ENCODE measurements at regions not wholly inside any gene's neighbourhood (a gene's known extent, or its start where the extent isn't known, plus 50 kb on each side); places are given as distances from the start of the nearest gene placed in this dataset.

DNA sequence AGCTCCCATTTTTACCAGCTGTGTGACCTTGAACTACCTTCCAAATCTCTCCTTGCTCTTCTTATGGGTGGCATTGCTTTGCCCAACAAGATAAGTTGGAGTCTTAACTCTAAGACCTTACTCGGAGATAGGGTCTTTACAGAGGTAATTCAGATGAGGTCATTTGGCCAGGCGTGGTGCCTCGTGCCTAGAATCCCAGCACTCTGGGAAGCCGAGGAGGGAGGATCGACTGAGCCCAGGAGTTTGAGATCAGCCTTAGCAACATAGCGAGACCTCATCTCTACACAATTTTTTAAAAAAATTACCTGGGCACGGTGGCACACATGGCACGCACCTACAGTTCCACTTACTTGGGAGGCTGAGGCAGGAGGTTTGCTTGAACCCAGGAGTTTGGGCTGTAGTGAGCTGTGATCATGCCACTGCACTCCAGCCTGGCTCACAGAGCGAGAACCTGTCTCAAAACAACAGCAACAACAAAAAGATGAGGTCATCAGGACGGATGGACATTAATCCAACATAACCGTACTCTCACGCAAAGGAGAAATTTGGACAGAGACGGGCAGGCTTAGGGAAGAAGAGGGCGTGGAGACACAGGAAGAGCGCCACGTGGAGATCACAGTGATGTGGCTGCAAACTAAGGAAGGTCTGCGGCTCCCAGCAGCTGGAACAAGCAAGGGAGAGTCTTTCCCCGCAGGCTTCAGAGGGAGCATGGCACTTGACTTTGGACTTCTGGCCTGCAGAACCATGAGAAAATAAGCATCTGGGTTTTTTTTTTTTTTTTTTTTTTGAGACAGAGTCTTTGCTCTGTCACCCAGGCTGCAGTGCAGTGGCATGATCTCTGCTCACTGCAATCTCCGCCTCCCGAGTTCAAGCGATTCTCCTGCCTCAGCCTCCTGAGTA, 122.3 kb upstream of the CARD11 start:
- H3K4me2 ChIP-seq (ENCODE audit: extremely low read depth, insufficient read depth, low read length), result no peak overlapping the region
- no peaks in the 10 kb centered on the region for H3K36me3 ChIP-seq (ENCODE audit: control insufficient read depth, insufficient read depth, low read length)
- no peak overlapping the region for H3K9ac ChIP-seq (ENCODE audit: insufficient read depth, low read length)
- no peak overlapping the region for H3K27ac ChIP-seq (ENCODE audit: insufficient read depth, low read length)
- H3K27me3 ChIP-seq (ENCODE audit: control insufficient read depth, insufficient read depth, low read length), result no peaks in the 10 kb centered on the region
- no peaks in the 10 kb centered on the region for H3K9me3 ChIP-seq (ENCODE audit: control insufficient read depth, insufficient read depth, low read depth, low read length)
- DNase-seq (ENCODE audit: low read depth in 2 of 2), result no peak
- H2AFZ ChIP-seq (ENCODE audit: low read length), result no peak overlapping the region
- H4K20me1 ChIP-seq (ENCODE audit: control insufficient read depth, extremely low read depth, insufficient read depth, low read length), result no peaks in the 10 kb centered on the region
- TF ChIP-seq EZH2 (IDR thresholded peaks at IDR 0.05; ENCODE audit: low read length, missing control alignments), result no peak
- TF ChIP-seq, protein P1, sequence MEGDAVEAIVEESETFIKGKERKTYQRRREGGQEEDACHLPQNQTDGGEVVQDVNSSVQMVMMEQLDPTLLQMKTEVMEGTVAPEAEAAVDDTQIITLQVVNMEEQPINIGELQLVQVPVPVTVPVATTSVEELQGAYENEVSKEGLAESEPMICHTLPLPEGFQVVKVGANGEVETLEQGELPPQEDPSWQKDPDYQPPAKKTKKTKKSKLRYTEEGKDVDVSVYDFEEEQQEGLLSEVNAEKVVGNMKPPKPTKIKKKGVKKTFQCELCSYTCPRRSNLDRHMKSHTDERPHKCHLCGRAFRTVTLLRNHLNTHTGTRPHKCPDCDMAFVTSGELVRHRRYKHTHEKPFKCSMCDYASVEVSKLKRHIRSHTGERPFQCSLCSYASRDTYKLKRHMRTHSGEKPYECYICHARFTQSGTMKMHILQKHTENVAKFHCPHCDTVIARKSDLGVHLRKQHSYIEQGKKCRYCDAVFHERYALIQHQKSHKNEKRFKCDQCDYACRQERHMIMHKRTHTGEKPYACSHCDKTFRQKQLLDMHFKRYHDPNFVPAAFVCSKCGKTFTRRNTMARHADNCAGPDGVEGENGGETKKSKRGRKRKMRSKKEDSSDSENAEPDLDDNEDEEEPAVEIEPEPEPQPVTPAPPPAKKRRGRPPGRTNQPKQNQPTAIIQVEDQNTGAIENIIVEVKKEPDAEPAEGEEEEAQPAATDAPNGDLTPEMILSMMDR (conservative IDR thresholded peaks at IDR 0.05 in 1 of 2, IDR thresholded peaks at IDR 0.05 in 1 of 2; ENCODE audit: low read depth in 1 of 2, low read length in 2 of 2), result no peak
- no peaks in the 10 kb centered on the region for H3K79me2 ChIP-seq (ENCODE audit: control insufficient read depth, insufficient read depth, low read length)
- H3K4me1 ChIP-seq (ENCODE audit: control insufficient read depth, extremely low read depth, insufficient read depth, low read length), result no peaks in the 10 kb centered on the region
- H3K4me3 ChIP-seq (replicated peaks in 1 of 4; ENCODE audit: control extremely low read depth in 1 of 4, insufficient read depth in 1 of 4, low read depth in 3 of 4, low read length in 4 of 4), result no peak overlapping the region

DNA sequence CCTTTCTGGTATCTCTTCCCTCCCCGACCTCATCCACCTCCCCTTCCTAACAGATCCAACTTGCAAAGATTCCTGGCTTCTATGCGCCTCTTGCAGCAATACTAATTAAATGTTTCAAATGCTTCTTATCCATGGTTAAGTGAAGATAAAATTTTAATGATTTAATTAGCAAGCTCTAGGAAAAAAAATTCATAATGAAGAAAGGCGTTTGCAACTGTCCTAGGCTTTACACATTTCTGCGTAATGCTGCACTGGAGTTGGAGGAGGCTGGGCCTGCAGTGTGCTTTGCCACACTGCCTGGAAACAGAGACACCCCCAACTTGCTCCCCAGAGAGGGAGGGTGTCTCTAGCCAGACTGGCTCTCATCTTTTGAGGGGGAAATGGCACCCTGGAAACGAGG, 123.9 kb upstream of the CARD11 start:
- TF ChIP-seq, protein P1 (conservative IDR thresholded peaks at IDR 0.05 in 1 of 2, IDR thresholded peaks at IDR 0.05 in 1 of 2; ENCODE audit: low read depth in 1 of 2, low read length in 2 of 2), result no peak
- TF ChIP-seq EZH2 (IDR thresholded peaks at IDR 0.05; ENCODE audit: low read length, missing control alignments), result no peak
- DNase-seq (ENCODE audit: low read depth in 2 of 2), result no peak
- no peak overlapping the region for H3K4me2 ChIP-seq (ENCODE audit: extremely low read depth, insufficient read depth, low read length)
- H2AFZ ChIP-seq (ENCODE audit: low read length), result no peak overlapping the region
- no peak overlapping the region for H3K9ac ChIP-seq (ENCODE audit: insufficient read depth, low read length)
- H3K4me1 ChIP-seq (ENCODE audit: control insufficient read depth, extremely low read depth, insufficient read depth, low read length), result no peaks in the 10 kb centered on the region
- no peak overlapping the region for H3K27ac ChIP-seq (ENCODE audit: insufficient read depth, low read length)
- H3K36me3 ChIP-seq (ENCODE audit: control insufficient read depth, insufficient read depth, low read length), result no peaks in the 10 kb centered on the region
- no peaks in the 10 kb centered on the region for H3K79me2 ChIP-seq (ENCODE audit: control insufficient read depth, insufficient read depth, low read length)
- no peaks in the 10 kb centered on the region for H4K20me1 ChIP-seq (ENCODE audit: control insufficient read depth, extremely low read depth, insufficient read depth, low read length)
- no peak overlapping the region for H3K4me3 ChIP-seq (replicated peaks in 1 of 4; ENCODE audit: control extremely low read depth in 1 of 4, insufficient read depth in 1 of 4, low read depth in 3 of 4, low read length in 4 of 4)
- no peaks in the 10 kb centered on the region for H3K27me3 ChIP-seq (ENCODE audit: control insufficient read depth, insufficient read depth, low read length)
- H3K9me3 ChIP-seq (ENCODE audit: control insufficient read depth, insufficient read depth, low read depth, low read length), result no peaks in the 10 kb centered on the region

DNA sequence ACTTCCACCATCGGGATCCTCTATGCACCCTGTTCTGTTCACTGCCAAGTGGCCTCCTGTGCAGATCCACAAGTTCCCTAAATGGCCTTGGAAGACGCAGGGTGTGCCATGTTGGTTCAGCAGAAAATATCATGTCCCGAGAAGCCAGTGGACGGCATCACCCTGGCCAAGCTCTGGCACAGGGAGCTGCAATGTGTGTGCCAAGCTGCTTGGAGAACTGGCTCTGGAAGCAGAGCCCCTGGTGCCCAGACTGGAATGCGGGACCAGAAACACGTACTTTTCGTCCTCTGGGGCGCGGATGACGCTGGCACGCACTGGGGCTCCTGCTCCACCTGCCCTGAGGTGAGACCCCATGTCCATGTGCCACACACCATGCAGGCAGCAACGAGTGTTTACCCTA, 124.7 kb upstream of the CARD11 start:
- H3K4me1 ChIP-seq (ENCODE audit: control insufficient read depth, extremely low read depth, insufficient read depth, low read length), result no peaks in the 10 kb centered on the region
- H3K79me2 ChIP-seq (ENCODE audit: control insufficient read depth, insufficient read depth, low read length), result no peaks in the 10 kb centered on the region
- H3K27me3 ChIP-seq (ENCODE audit: control insufficient read depth, insufficient read depth, low read length), result no peaks in the 10 kb centered on the region
- H3K4me3 ChIP-seq (replicated peaks in 1 of 4; ENCODE audit: control extremely low read depth in 1 of 4, insufficient read depth in 1 of 4, low read depth in 3 of 4, low read length in 4 of 4), result no peak overlapping the region
- H2AFZ ChIP-seq (ENCODE audit: low read length), result no peak overlapping the region
- DNase-seq (ENCODE audit: low read depth in 2 of 2), result no peak
- H3K9ac ChIP-seq (ENCODE audit: insufficient read depth, low read length), result no peak overlapping the region
- no peaks in the 10 kb centered on the region for H3K36me3 ChIP-seq (ENCODE audit: control insufficient read depth, insufficient read depth, low read length)
- no peaks in the 10 kb centered on the region for H4K20me1 ChIP-seq (ENCODE audit: control insufficient read depth, extremely low read depth, insufficient read depth, low read length)
- TF ChIP-seq, protein P1 (conservative IDR thresholded peaks at IDR 0.05 in 1 of 2, IDR thresholded peaks at IDR 0.05 in 1 of 2; ENCODE audit: low read depth in 1 of 2, low read length in 2 of 2), result no peak
- TF ChIP-seq EZH2 (IDR thresholded peaks at IDR 0.05; ENCODE audit: low read length, missing control alignments), result no peak
- no peak overlapping the region for H3K4me2 ChIP-seq (ENCODE audit: extremely low read depth, insufficient read depth, low read length)
- no peaks in the 10 kb centered on the region for H3K9me3 ChIP-seq (ENCODE audit: control insufficient read depth, insufficient read depth, low read depth, low read length)
- H3K27ac ChIP-seq (ENCODE audit: insufficient read depth, low read length), result no peak overlapping the region

All from fibroblast of lung (primary cell).